ENCODE measurements at regions not wholly inside any gene's neighbourhood (a gene's known extent, or its start where the extent isn't known, plus 50 kb on each side); places are given as distances from the start of the nearest gene placed in this dataset.

DNA sequence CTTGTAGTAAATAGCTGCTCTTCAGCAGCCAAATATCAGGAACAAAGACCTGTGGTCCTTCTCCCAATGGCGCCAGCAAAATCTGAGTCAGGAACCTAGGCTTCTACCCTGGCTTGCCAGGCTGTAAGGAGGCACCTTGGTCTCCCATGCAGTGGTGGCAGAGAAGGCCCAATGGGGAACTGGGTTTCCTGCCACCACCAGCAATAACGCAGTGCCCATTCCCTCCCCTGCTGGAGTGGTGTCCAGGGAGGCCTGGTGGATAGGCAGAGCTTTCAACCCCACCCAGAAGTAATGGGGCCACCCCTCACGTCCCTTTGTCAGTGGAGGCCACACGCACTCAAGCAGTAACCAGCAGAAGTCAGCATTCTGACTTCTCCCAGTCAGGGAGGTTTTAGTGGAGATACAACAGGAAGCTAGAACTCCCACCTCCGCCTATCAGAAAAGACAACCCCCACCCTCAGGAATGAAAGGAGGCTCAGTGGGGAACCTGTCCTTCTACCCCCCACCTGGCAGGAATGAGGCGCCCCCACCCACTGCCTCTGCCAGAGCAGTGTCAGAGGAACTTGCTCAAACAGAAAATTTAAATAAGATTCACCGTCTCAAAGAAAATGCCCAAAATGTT, 132.4 kb downstream of the COPS8 start:
- Mint-ChIP-seq H3K9me3 (no peaks in the 10 kb centered on the region), H3K27me3 (peaks cover 5% of the 10 kb centered on the region), H3K4me3 (no peak overlapping the region), H3K27ac (no peak overlapping the region), H3K36me3 (ENCODE audit: low read depth) (no peaks in the 10 kb centered on the region), H3K4me1 (no peaks in the 10 kb centered on the region)
- DNase-seq (no peak), ATAC-seq (ENCODE audit: low read depth) (no peak)
- TF ChIP-seq, protein P1, sequence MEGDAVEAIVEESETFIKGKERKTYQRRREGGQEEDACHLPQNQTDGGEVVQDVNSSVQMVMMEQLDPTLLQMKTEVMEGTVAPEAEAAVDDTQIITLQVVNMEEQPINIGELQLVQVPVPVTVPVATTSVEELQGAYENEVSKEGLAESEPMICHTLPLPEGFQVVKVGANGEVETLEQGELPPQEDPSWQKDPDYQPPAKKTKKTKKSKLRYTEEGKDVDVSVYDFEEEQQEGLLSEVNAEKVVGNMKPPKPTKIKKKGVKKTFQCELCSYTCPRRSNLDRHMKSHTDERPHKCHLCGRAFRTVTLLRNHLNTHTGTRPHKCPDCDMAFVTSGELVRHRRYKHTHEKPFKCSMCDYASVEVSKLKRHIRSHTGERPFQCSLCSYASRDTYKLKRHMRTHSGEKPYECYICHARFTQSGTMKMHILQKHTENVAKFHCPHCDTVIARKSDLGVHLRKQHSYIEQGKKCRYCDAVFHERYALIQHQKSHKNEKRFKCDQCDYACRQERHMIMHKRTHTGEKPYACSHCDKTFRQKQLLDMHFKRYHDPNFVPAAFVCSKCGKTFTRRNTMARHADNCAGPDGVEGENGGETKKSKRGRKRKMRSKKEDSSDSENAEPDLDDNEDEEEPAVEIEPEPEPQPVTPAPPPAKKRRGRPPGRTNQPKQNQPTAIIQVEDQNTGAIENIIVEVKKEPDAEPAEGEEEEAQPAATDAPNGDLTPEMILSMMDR (IDR thresholded peaks at IDR 0.05): no peak
- CTCF ChIA-PET: no interaction called here
- intact Hi-C loops (cut with micrococcal nuclease): no loop called here
- POLR2A ChIA-PET: no interaction called here

DNA sequence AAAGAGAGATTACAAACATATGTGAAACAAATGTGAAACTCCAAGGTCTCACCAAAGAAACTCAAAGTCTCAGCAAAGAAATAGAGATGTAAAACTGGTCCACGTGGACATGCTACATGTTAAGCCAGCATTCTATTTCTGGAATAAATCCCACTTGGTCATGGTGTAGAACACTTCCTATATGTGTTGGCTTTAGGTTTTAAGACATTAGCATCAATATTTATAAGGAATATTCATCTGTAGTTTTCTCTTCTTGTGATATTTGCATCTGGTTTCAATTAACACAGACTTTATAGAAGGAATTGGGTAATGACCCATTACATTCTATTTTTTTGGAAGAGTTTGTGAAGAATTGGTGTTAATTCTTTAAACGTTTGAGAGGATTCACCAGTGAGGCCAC, 133.1 kb downstream of the COPS8 start:
- TF ChIP-seq, protein P1 (IDR thresholded peaks at IDR 0.05): no peak
- Mint-ChIP-seq H3K4me3 (no peak overlapping the region), H3K4me1 (no peaks in the 10 kb centered on the region), H3K27me3 (peaks cover 5% of the 10 kb centered on the region), H3K36me3 (ENCODE audit: low read depth) (no peaks in the 10 kb centered on the region), H3K27ac (no peak overlapping the region), H3K9me3 (no peaks in the 10 kb centered on the region)
- intact Hi-C loops (cut with micrococcal nuclease): no loop called here
- ChIA-PET POLR2A (no interaction called here), CTCF (no interaction called here)
- DNase-seq: no peak
- no peak for ATAC-seq (ENCODE audit: low read depth)

DNA sequence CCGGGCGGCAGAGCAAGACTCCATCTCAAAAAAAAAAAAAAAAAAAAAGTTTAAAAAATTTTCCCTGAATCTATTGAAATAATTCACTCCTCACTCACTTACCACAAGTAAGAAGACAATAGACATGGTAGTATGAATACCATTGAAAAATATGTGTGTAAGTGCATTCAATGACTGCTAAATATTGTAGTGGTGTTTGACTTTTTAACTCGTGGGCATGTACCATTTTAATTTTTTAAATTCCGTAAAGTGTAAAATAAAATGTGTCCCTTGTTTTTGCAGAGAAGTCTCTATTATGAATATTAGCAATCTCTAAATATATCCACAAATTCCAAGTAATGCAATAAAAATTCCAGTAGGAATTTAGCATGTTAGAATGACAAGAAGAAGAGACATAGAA, 134.1 kb downstream of the COPS8 start:
- no peaks in the 10 kb centered on the region for H3K9me3 Mint-ChIP-seq
- intact Hi-C loops (cut with micrococcal nuclease): no loop called here
- peaks cover 5% of the 10 kb centered on the region for H3K27me3 Mint-ChIP-seq
- no peak overlapping the region for H3K4me3 Mint-ChIP-seq
- POLR2A ChIA-PET: no interaction called here
- no peak overlapping the region for H3K27ac Mint-ChIP-seq
- ATAC-seq (ENCODE audit: low read depth) (no peak), DNase-seq (no peak)
- no peaks in the 10 kb centered on the region for H3K4me1 Mint-ChIP-seq
- H3K36me3 Mint-ChIP-seq (ENCODE audit: low read depth): no peaks in the 10 kb centered on the region
- CTCF ChIA-PET: no interaction called here
- TF ChIP-seq, protein P1 (IDR thresholded peaks at IDR 0.05): no peak

DNA sequence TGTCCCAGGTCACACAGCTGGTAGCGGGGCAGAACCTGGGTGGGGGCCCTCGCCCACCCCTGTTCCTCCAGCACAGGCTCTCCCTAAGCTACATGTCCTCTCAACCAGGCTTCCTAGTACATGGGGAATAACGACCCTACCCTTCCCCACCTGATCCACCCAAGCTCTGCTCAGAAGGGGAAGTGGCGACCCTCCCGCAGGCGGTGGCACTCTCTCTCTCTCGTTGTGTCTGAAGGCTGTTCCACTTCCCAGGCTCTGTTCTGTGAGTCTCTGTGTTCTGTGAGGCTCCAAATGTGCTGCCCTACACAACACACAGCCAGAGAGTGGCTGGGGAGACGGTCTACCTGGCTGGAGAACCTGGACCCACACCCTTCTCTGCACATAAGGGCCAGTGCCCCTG, 135.8 kb downstream of the COPS8 start:
- no peak overlapping the region for H3K4me3 Mint-ChIP-seq
- no peak for DNase-seq
- TF ChIP-seq, protein P1 (IDR thresholded peaks at IDR 0.05): no peak
- ChIA-PET POLR2A (no interaction called here), CTCF (no interaction called here)
- no peaks in the 10 kb centered on the region for H3K4me1 Mint-ChIP-seq
- no peak for ATAC-seq (ENCODE audit: low read depth)
- no peak overlapping the region for H3K27ac Mint-ChIP-seq
- H3K27me3 Mint-ChIP-seq: peaks cover 5% of the 10 kb centered on the region
- no peaks in the 10 kb centered on the region for H3K9me3 Mint-ChIP-seq
- intact Hi-C loops (cut with micrococcal nuclease): no loop called here
- H3K36me3 Mint-ChIP-seq (ENCODE audit: low read depth): no peaks in the 10 kb centered on the region

DNA sequence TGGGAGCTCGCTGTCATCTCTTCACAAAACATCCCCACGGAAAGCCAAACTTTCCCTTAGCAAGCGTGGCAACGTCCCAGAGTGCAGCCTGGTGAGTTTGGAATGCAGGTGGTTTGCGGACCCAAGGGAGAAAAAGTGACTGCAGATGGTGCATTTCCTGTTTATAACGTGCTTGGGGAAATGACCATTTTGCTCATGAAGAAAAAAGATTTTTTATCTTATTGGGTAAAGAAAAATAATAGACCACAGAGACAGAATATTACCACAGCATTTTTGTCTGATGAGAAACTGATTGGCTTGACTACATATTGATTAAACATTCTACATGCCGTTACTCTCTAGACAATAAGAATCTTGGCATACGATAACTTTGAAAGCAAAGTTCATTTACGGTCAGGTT, 136.5 kb downstream of the COPS8 start:
- ChIA-PET CTCF (no interaction called here), POLR2A (no interaction called here)
- Mint-ChIP-seq H3K27ac (no peak overlapping the region), H3K36me3 (ENCODE audit: low read depth) (no peaks in the 10 kb centered on the region), H3K9me3 (no peaks in the 10 kb centered on the region), H3K4me3 (no peak overlapping the region), H3K27me3 (peaks cover 5% of the 10 kb centered on the region), H3K4me1 (no peaks in the 10 kb centered on the region)
- TF ChIP-seq, protein P1 (IDR thresholded peaks at IDR 0.05): no peak
- intact Hi-C loops (cut with micrococcal nuclease): no loop called here
- ATAC-seq (ENCODE audit: low read depth) (no peak), DNase-seq (no peak)
